Coronary artery (tissue), 2 donors: ENCODE measurements at regions not wholly inside any gene's neighbourhood (a gene's known extent, or its start where the extent isn't known, plus 50 kb on each side); places are given as distances from the start of the nearest gene placed in this dataset.

ENCODE experiments used
- DNase-seq: peaks from one replicate; pipeline ENCODE4 v3.0.0-alpha.2; 2017; ENCODE audit warnings: low spot score
- H3K27ac ChIP-seq, 2 donors: fragments of 200-600 bp; sonication (generic); one replicate each; pipeline ENCODE4 v1.5.1; 2016 to 2019
- H3K4me3 ChIP-seq: fragments of 200-600 bp; sonication (generic); 2 replicates; pipeline ENCODE4 v1.5.1; 2016; ENCODE audit warnings: mild to moderate bottlenecking, moderate library complexity
- CTCF ChIP-seq: fragments of 200-600 bp; sonication (generic); IDR thresholded peaks from one replicate; pipeline ENCODE4 v1.5.1; 2019; ENCODE audit warnings: antibody characterized with exemption

- DNase-seq, result no peak
- TF ChIP-seq CTCF, result no peak
- H3K27ac ChIP-seq, result no peak overlapping the region
- no peak overlapping the region for H3K4me3 ChIP-seq
These were observed 300.1 kb upstream of the TRAM1L1 start for GRCh38 chr4:117385526-117385925.

GRCh38 chr4:117387072-117387471 lies 301.7 kb upstream of the TRAM1L1 start:
- no peak overlapping the region for H3K4me3 ChIP-seq
- DNase-seq, result no peak
- TF ChIP-seq CTCF, result no peak

GRCh38 chr4:117400039-117400835 lies 314.9 kb upstream of the TRAM1L1 start:
- no peak for DNase-seq
- no peak overlapping the region for H3K4me3 ChIP-seq
- H3K27ac ChIP-seq, result no peak overlapping the region
- TF ChIP-seq CTCF, result no peak

More at GRCh38 chr4:117387072-117387471, 301.7 kb upstream of the TRAM1L1 start:
- H3K27ac ChIP-seq, result no peak overlapping the region

- no peak for DNase-seq
- TF ChIP-seq CTCF, result no peak
- no peak overlapping the region for H3K27ac ChIP-seq
- H3K4me3 ChIP-seq, result no peak overlapping the region
These were observed 327.3 kb upstream of the TRAM1L1 start for GRCh38 chr4:117412661-117413060.

- no peak for TF ChIP-seq CTCF
- no peak overlapping the region for H3K27ac ChIP-seq
- no peak overlapping the region for H3K4me3 ChIP-seq
- no peak for DNase-seq
These were observed 332.5 kb upstream of the TRAM1L1 start for GRCh38 chr4:117417856-117418255.

- no peak overlapping the region for H3K4me3 ChIP-seq
- no peak overlapping the region for H3K27ac ChIP-seq
- no peak for DNase-seq
- no peak for TF ChIP-seq CTCF
These were observed 335.6 kb upstream of the TRAM1L1 start for GRCh38 chr4:117420948-117421347.

GRCh38 chr4:117421706-117422105 lies 336.3 kb upstream of the TRAM1L1 start:
- Histone ChIP-seq H3K4me3 (no peak overlapping the region), H3K27ac (no peak overlapping the region)
- no peak for DNase-seq
- TF ChIP-seq CTCF, result no peak
